Middle frontal gyrus (tissue), 1 donor: ENCODE measurements at regions not wholly inside any gene's neighbourhood (a gene's known extent, or its start where the extent isn't known, plus 50 kb on each side); places are given as distances from the start of the nearest gene placed in this dataset.
"Not testable (repeated sequence)": the region's sequence is repeated elsewhere in the genome, so short reads cannot be mapped to it uniquely, and the experiment has no call there.

ENCODE experiments used
- DNase-seq: peaks from one replicate; pipeline ENCODE4 v3.0.0-alpha.2; 2015; ENCODE audit warnings: low spot score; ENCODE audit errors: extremely low spot score

- DNase-seq: no peak
These were observed 140.6 kb upstream of the SAMSN1 start for GRCh38 chr21:14686466-14687267.

- no peak for DNase-seq
These were observed 139.5 kb upstream of the SAMSN1 start for GRCh38 chr21:14685568-14685967.

GRCh38 chr21:14684071-14684470, 138.0 kb upstream of the SAMSN1 start:
- DNase-seq: no peak

GRCh38 chr21:14683063-14683462, 136.9 kb upstream of the SAMSN1 start:
- no peak for DNase-seq

- DNase-seq: no peak
These were observed 133.0 kb upstream of the SAMSN1 start for GRCh38 chr21:14678973-14679574.

- DNase-seq: no peak
These were observed 131.6 kb upstream of the SAMSN1 start for GRCh38 chr21:14677639-14678179.

- DNase-seq: no peak
These were observed 130.9 kb upstream of the SAMSN1 start for GRCh38 chr21:14677013-14677412.

GRCh38 chr21:14675774-14676530, 129.8 kb upstream of the SAMSN1 start:
- no peak for DNase-seq

GRCh38 chr21:14673649-14674048, 127.5 kb upstream of the SAMSN1 start:
- no peak for DNase-seq

GRCh38 chr21:14672466-14672865, 126.4 kb upstream of the SAMSN1 start:
- DNase-seq: no peak

GRCh38 chr21:14670409-14670808, 124.3 kb upstream of the SAMSN1 start:
- DNase-seq: no peak

GRCh38 chr21:14669092-14669491, 123.0 kb upstream of the SAMSN1 start:
- not testable (repeated sequence) for DNase-seq

GRCh38 chr21:14657241-14658008, 111.3 kb upstream of the SAMSN1 start:
- no peak for DNase-seq

GRCh38 chr21:14646893-14647292, 100.8 kb upstream of the SAMSN1 start:
- DNase-seq: no peak

GRCh38 chr21:14645702-14646101, 99.6 kb upstream of the SAMSN1 start:
- no peak for DNase-seq

GRCh38 chr21:14632359-14632758, 86.2 kb upstream of the SAMSN1 start:
- no peak for DNase-seq

GRCh38 chr21:14630556-14631069, 84.5 kb upstream of the SAMSN1 start:
- no peak for DNase-seq

GRCh38 chr21:14629461-14629860, 83.3 kb upstream of the SAMSN1 start:
- no peak for DNase-seq

- not testable (repeated sequence) for DNase-seq
These were observed 77.0 kb upstream of the SAMSN1 start for GRCh38 chr21:14623079-14623478.

GRCh38 chr21:14620152-14620551, 74.0 kb upstream of the SAMSN1 start:
- no peak for DNase-seq

GRCh38 chr21:14617871-14618270, 71.8 kb upstream of the SAMSN1 start:
- no peak for DNase-seq
